Endothelial cell of umbilical vein (primary cell): ENCODE measurements at regions not wholly inside any gene's neighbourhood (a gene's known extent, or its start where the extent isn't known, plus 50 kb on each side); places are given as distances from the start of the nearest gene placed in this dataset.

Source experiments
- BruUV-seq: library from RNA; stranded (reverse); fragments of 400-500 nt; replicated peaks from 2 replicates; lab custom pipeline; 2021; lab: Mats Ljungman, UMichigan
- CTCF ChIA-PET: fragments of 300-600, 350-600 bp; sonication (Branson Sonifier 250); formaldehyde crosslinking; loops from one replicate; lab custom pipeline; 2021; ENCODE audit warnings: antibody characterized with exemption, inconsistent platforms; lab: Charles Lee
- POLR2A ChIA-PET: fragments of 300-600, 350-600 bp; sonication (Branson Sonifier 250); formaldehyde crosslinking; loops from one replicate; lab custom pipeline; 2021; ENCODE audit warnings: antibody characterized with exemption, inconsistent platforms; lab: Charles Lee
- DNase-seq: peaks from one replicate; pipeline ENCODE4 v3.0.0-alpha.2; 2011; ENCODE audit warnings: low read depth, low spot score
- FAIRE-seq: peaks from 2 replicates; lab custom pipeline; 2011; peaks lifted over from hg19 to GRCh38; lab: Jason Lieb, UNC
- H2AFZ ChIP-seq: 2 replicates; pipeline ENCODE4 v1.6.0; 2012; ENCODE audit warnings: low read depth, low read length, control low read depth, inconsistent platforms
- H3K27ac ChIP-seq: 2 replicates; pipeline ENCODE4 v1.5.1; 2011; ENCODE audit warnings: low read depth, mild to moderate bottlenecking, control low read depth, low read length, moderate library complexity; ENCODE audit not compliant: insufficient read depth
- H3K27me3 ChIP-seq, 2 experiments: 2 replicates each; pipeline versions ENCODE4 v1.6.0 to v1.6.1; 2011; ENCODE audit warnings: low read length in 2 of 2, mixed read lengths in 1 of 2; ENCODE audit not compliant: control insufficient read depth in 2 of 2, insufficient read depth in 2 of 2
- H3K36me3 ChIP-seq, 2 experiments: 2 replicates in 1 of 2; 3 replicates in 1 of 2; pipeline ENCODE4 v1.5.1; 2011; ENCODE audit warnings: low read length in 2 of 2, mild to moderate bottlenecking in 1 of 2, moderate library complexity in 1 of 2; ENCODE audit not compliant: control insufficient read depth in 2 of 2, insufficient read depth in 2 of 2; ENCODE audit errors: extremely low read depth in 1 of 2
- H3K4me1 ChIP-seq: 3 replicates; pipeline ENCODE4 v1.5.1; 2011; ENCODE audit warnings: mild to moderate bottlenecking, low read length; ENCODE audit not compliant: control insufficient read depth, insufficient read depth; ENCODE audit errors: extremely low read depth
- H3K4me2 ChIP-seq: 2 replicates; pipeline ENCODE4 v1.6.1; 2011; ENCODE audit warnings: low read length, control low read depth, mixed read lengths; ENCODE audit not compliant: insufficient read depth
- H3K4me3 ChIP-seq, 3 experiments: fragments of 200-600 bp in 1 of 3; sonication (generic), shearing (Covaris generic) in 1 of 3; replicated peaks in 1 of 3; 2 replicates each; pipeline ENCODE4 v1.5.1; 2011 to 2016; ENCODE audit warnings: control low read depth in 3 of 3, low read length in 3 of 3, mild to moderate bottlenecking in 2 of 3, inconsistent platforms in 1 of 3, low read depth in 1 of 3, moderate library complexity in 1 of 3; ENCODE audit not compliant: insufficient read depth in 1 of 3
- H3K79me2 ChIP-seq: 2 replicates; pipeline ENCODE4 v1.6.0; 2012; ENCODE audit warnings: low read length, inconsistent platforms; ENCODE audit not compliant: control insufficient read depth, insufficient read depth
- H3K9ac ChIP-seq: replicated peaks from 2 replicates; pipeline ENCODE3; 2011; ENCODE audit warnings: low read length, control low read depth; ENCODE audit not compliant: insufficient read depth; ENCODE audit errors: extremely low read depth
- H3K9me1 ChIP-seq: replicated peaks from 3 replicates; pipeline ENCODE4 v1.6.0; 2011; ENCODE audit warnings: mild to moderate bottlenecking, low read length; ENCODE audit not compliant: control insufficient read depth, insufficient read depth; ENCODE audit errors: extremely low read depth
- H3K9me3 ChIP-seq: replicated peaks from 2 replicates; pipeline ENCODE4 v1.5.1; 2012; ENCODE audit warnings: low read length, inconsistent platforms; ENCODE audit not compliant: control insufficient read depth, insufficient read depth
- H4K20me1 ChIP-seq: replicated peaks from 2 replicates; pipeline ENCODE3; 2011; ENCODE audit warnings: mild to moderate bottlenecking, low read length; ENCODE audit not compliant: control insufficient read depth, insufficient read depth; ENCODE audit errors: extremely low read depth
- EZH2 ChIP-seq: IDR thresholded peaks from 2 replicates; pipeline ENCODE4 v1.6.1; 2012; ENCODE audit warnings: borderline replicate concordance, low read depth, mild to moderate bottlenecking, moderate library complexity, low read length, inconsistent platforms; ENCODE audit not compliant: severe bottlenecking
- FOS ChIP-seq: IDR thresholded peaks from 2 replicates; pipeline ENCODE4 v1.6.1; 2011; ENCODE audit warnings: mild to moderate bottlenecking, low read length, moderate library complexity, borderline replicate concordance; ENCODE audit not compliant: insufficient read depth
- JUN ChIP-seq: IDR thresholded peaks from 2 replicates; pipeline ENCODE4 v1.6.1; 2011; ENCODE audit warnings: borderline replicate concordance, low read depth; ENCODE audit not compliant: insufficient read length, insufficient read depth
- MYC ChIP-seq: IDR thresholded peaks from one replicate; pipeline ENCODE4 v1.6.1; 2011; ENCODE audit warnings: mild to moderate bottlenecking, low read depth, low read length
- POLR2AphosphoS5 ChIP-seq: IDR thresholded peaks from 2 replicates; pipeline ENCODE4 v1.6.1; 2012; ENCODE audit warnings: low read depth, mild to moderate bottlenecking, control low read depth, low read length, moderate library complexity; ENCODE audit not compliant: insufficient read depth
- dilution Hi-C: fragments of 300-500 bp; cut with MboI; formaldehyde crosslinking; loops from one replicate; pipeline ENCODE4 v1.15.0; 2019; ENCODE audit warnings: low sequenced_read_pairs; ENCODE audit not compliant: extremely low pct_ligation_motif_present
- intact Hi-C: fragments of 100-400 bp; cut with micrococcal nuclease; formaldehyde crosslinking; loops from one replicate; pipeline ENCODE4 v1.10.0; 2022
- TF ChIP-seq, protein P1 (sequence below): IDR thresholded peaks from 2 replicates; pipeline ENCODE4 v1.6.1; 2011; ENCODE audit not compliant: insufficient read depth, insufficient read length
- TF ChIP-seq, protein P2 (sequence below), 2 donors: IDR thresholded peaks; 1 replicate in 1 of 2; 2 replicates in 1 of 2; pipeline ENCODE4 v1.5.1; 2011; ENCODE audit warnings: low read length in 2 of 2, mild to moderate bottlenecking in 2 of 2, moderate library complexity in 2 of 2, control low read depth in 1 of 2, inconsistent platforms in 1 of 2, low read depth in 1 of 2; ENCODE audit not compliant: insufficient read depth in 1 of 2; ENCODE audit errors: extremely low read depth in 1 of 2

DNA sequence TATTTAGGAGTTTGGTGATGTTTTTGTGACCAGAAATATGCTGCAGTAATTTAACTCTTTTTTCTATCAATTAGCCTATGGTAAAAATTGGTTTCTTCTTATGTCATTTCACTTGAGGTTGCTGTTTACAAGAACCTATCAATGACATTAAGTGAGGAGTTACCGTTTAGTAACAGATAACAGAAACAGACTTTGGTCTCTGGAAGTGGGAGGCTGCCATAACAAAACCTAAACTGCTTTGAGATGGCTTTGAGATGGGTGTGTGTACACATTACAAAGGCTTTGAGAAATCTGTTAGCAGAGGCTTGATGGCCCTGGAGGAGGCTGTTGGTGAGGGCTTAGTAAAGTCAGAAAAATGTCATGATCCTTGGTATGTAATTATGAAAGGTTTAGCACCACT lies 90.0 kb downstream of the TMEM114 start:
- no peak for FAIRE-seq
- intact Hi-C loops (no loop called here), dilution Hi-C loops (no loop called here)
- Histone ChIP-seq H3K4me1 (no peaks in the 10 kb centered on the region), H3K9me1 (no peaks in the 10 kb centered on the region), H3K27me3 (no peaks in the 10 kb centered on the region), H3K9ac (no peak overlapping the region), H3K4me3 (no peak overlapping the region), H3K4me2 (no peak overlapping the region), H2AFZ (no peak overlapping the region), H3K9me3 (no peaks in the 10 kb centered on the region), H3K27ac (no peak overlapping the region), H3K79me2 (no peaks in the 10 kb centered on the region), H3K36me3 (no peaks in the 10 kb centered on the region), H4K20me1 (no peaks in the 10 kb centered on the region)
- CTCF ChIA-PET, result no interaction called here
- no TSS peak for BruUV-seq
- TF ChIP-seq JUN (no peak), MYC (no peak), POLR2AphosphoS5 (no peak), FOS (no peak), EZH2 (no peak)
- TF ChIP-seq, protein P1, sequence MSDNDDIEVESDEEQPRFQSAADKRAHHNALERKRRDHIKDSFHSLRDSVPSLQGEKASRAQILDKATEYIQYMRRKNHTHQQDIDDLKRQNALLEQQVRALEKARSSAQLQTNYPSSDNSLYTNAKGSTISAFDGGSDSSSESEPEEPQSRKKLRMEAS, result no peak
- TF ChIP-seq, protein P2, sequence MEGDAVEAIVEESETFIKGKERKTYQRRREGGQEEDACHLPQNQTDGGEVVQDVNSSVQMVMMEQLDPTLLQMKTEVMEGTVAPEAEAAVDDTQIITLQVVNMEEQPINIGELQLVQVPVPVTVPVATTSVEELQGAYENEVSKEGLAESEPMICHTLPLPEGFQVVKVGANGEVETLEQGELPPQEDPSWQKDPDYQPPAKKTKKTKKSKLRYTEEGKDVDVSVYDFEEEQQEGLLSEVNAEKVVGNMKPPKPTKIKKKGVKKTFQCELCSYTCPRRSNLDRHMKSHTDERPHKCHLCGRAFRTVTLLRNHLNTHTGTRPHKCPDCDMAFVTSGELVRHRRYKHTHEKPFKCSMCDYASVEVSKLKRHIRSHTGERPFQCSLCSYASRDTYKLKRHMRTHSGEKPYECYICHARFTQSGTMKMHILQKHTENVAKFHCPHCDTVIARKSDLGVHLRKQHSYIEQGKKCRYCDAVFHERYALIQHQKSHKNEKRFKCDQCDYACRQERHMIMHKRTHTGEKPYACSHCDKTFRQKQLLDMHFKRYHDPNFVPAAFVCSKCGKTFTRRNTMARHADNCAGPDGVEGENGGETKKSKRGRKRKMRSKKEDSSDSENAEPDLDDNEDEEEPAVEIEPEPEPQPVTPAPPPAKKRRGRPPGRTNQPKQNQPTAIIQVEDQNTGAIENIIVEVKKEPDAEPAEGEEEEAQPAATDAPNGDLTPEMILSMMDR (IDR thresholded peaks at IDR 0.05; ENCODE audit: extremely low read depth in 1 of 2, insufficient read depth in 1 of 2, low read depth in 1 of 2, low read length in 2 of 2), result no peak
- POLR2A ChIA-PET, result no interaction called here
- no peak for DNase-seq
